ENCODE measurements at regions not wholly inside any gene's neighbourhood (a gene's known extent, or its start where the extent isn't known, plus 50 kb on each side); places are given as distances from the start of the nearest gene placed in this dataset.

GRCh38 chr4:54988655-54989054, 136.7 kb downstream of the KDR start:
- DNase-seq: no peak

GRCh38 chr4:54986095-54986846, 139.1 kb downstream of the KDR start:
- no peak for DNase-seq

GRCh38 chr4:54976682-54977081, 148.7 kb downstream of the KDR start:
- no peak for DNase-seq

- no peak for DNase-seq
Measured at GRCh38 chr4:54976031-54976430, 149.4 kb downstream of the KDR start.

- DNase-seq: no peak
Measured at GRCh38 chr4:54973784-54974183, 151.6 kb downstream of the KDR start.

- DNase-seq: no peak
Measured at GRCh38 chr4:54971474-54971950, 153.9 kb downstream of the KDR start.

- DNase-seq: no peak
Measured at GRCh38 chr4:54967289-54967688, 158.1 kb downstream of the KDR start.

- DNase-seq: no peak
Measured at GRCh38 chr4:54961357-54961975, 163.9 kb downstream of the KDR start.

- no peak for DNase-seq
Measured at GRCh38 chr4:54959651-54960116, 165.7 kb downstream of the KDR start.

- no peak for DNase-seq
Measured at GRCh38 chr4:54959131-54959530, 166.3 kb downstream of the KDR start.

- no peak for DNase-seq
Measured at GRCh38 chr4:54958236-54958635, 167.2 kb downstream of the KDR start.

- no peak for DNase-seq
Measured at GRCh38 chr4:54954656-54955388, 170.6 kb downstream of the KDR start.

- no peak for DNase-seq
Measured at GRCh38 chr4:54946741-54947140, 178.7 kb downstream of the KDR start.

GRCh38 chr4:54945838-54946237, 179.6 kb downstream of the KDR start:
- DNase-seq: no peak

- no peak for DNase-seq
Measured at GRCh38 chr4:54942721-54943120, 182.7 kb downstream of the KDR start.

- peak in 1 of 2 experiments; percentile 26 for DNase-seq
Measured at GRCh38 chr4:54941994-54942552, 183.3 kb downstream of the KDR start.

- peak; percentile 26 to 41 for DNase-seq
Measured at GRCh38 chr4:54940996-54941865, 184.2 kb downstream of the KDR start.

GRCh38 chr4:54937501-54937900, 187.9 kb downstream of the KDR start:
- DNase-seq: no peak

GRCh38 chr4:54933579-54933978, 191.8 kb downstream of the KDR start:
- DNase-seq: no peak

- no peak for DNase-seq
Measured at GRCh38 chr4:54930226-54930625, 195.2 kb downstream of the KDR start.

- DNase-seq: no peak
Measured at GRCh38 chr4:54929459-54929858, 195.9 kb downstream of the KDR start.

GRCh38 chr4:54924891-54925290, 200.5 kb downstream of the KDR start:
- DNase-seq: no peak
